Choroid plexus epithelial cell (primary cell): ENCODE measurements at regions not wholly inside any gene's neighbourhood (a gene's known extent, or its start where the extent isn't known, plus 50 kb on each side); places are given as distances from the start of the nearest gene placed in this dataset.

Source experiments
- DNase-seq: peaks from one replicate; pipeline ENCODE4 v3.0.0-alpha.2; 2010; ENCODE audit warnings: low read depth
- H3K4me3 ChIP-seq: 2 replicates; pipeline ENCODE4 v1.5.1; 2011; ENCODE audit warnings: low read depth, mild to moderate bottlenecking, control low read depth, low read length, moderate library complexity
- CTCF ChIP-seq: conservative IDR thresholded peaks from 2 replicates; pipeline ENCODE4 v1.5.1; 2011; ENCODE audit warnings: low read depth, mild to moderate bottlenecking, control low read depth, inconsistent platforms, low read length, moderate library complexity

GRCh38 chr5:143559586-143560109, 156.2 kb upstream of the NR3C1 start:
- no peak for TF ChIP-seq CTCF
- no peak overlapping the region for H3K4me3 ChIP-seq
- DNase-seq, result no peak

GRCh38 chr5:143558048-143558447, 154.6 kb upstream of the NR3C1 start:
- TF ChIP-seq CTCF, result no peak
- no peak for DNase-seq
- no peak overlapping the region for H3K4me3 ChIP-seq

- DNase-seq, result peak; percentile 71
- no peak overlapping the region for H3K4me3 ChIP-seq
- no peak for TF ChIP-seq CTCF
These were observed 153.8 kb upstream of the NR3C1 start for GRCh38 chr5:143557061-143557818.

GRCh38 chr5:143554918-143555477, 151.5 kb upstream of the NR3C1 start:
- peak; percentile 88 for DNase-seq
- H3K4me3 ChIP-seq, result no peak overlapping the region
- no peak for TF ChIP-seq CTCF

GRCh38 chr5:143554187-143554717, 150.8 kb upstream of the NR3C1 start:
- DNase-seq, result peak; percentile 93
- no peak for TF ChIP-seq CTCF
- H3K4me3 ChIP-seq, result no peak overlapping the region

GRCh38 chr5:143552680-143553079, 149.2 kb upstream of the NR3C1 start:
- H3K4me3 ChIP-seq, result no peak overlapping the region
- no peak for DNase-seq
- TF ChIP-seq CTCF, result no peak
